Astrocyte of the cerebellum (primary cell): ENCODE measurements at regions not wholly inside any gene's neighbourhood (a gene's known extent, or its start where the extent isn't known, plus 50 kb on each side); places are given as distances from the start of the nearest gene placed in this dataset.

Experiments
- DNase-seq: peaks from one replicate; pipeline ENCODE4 v3.0.0-alpha.2; 2011; ENCODE audit warnings: low read depth
- H3K4me3 ChIP-seq: 2 replicates; pipeline ENCODE4 v1.5.1; 2011; ENCODE audit warnings: mild to moderate bottlenecking, low read depth, low read length, moderate library complexity
- in situ Hi-C: cut with HindIII; loops from 2 replicates; pipeline ENCODE4 v1.10.0; 2017; ENCODE audit warnings: low sequenced_read_pairs
- TF ChIP-seq, protein P1 (sequence below): IDR thresholded peaks from 2 replicates; pipeline ENCODE4 v1.5.1; 2012; ENCODE audit warnings: low read length, low read depth, moderate library complexity, mild to moderate bottlenecking; ENCODE audit errors: missing control alignments

DNA sequence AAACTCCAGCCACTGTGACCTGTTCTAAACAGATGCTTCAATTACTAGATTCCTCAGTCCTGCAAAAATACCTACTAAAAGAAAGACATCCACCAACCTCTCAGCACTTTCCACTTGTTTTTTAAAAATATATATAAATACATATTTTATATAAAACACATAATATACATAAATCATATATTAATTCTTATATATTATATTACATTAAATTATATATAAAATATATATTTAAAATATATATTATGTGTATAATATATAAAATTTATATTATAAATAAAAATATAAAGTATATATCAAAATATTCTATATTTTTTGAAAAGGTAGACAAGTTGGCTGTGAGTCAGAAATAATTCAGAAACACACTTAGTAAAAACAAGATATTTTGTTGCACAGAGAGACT, 2371.8 kb upstream of the ACO1 start:
- H3K4me3 ChIP-seq, result no peak overlapping the region
- TF ChIP-seq, protein P1, sequence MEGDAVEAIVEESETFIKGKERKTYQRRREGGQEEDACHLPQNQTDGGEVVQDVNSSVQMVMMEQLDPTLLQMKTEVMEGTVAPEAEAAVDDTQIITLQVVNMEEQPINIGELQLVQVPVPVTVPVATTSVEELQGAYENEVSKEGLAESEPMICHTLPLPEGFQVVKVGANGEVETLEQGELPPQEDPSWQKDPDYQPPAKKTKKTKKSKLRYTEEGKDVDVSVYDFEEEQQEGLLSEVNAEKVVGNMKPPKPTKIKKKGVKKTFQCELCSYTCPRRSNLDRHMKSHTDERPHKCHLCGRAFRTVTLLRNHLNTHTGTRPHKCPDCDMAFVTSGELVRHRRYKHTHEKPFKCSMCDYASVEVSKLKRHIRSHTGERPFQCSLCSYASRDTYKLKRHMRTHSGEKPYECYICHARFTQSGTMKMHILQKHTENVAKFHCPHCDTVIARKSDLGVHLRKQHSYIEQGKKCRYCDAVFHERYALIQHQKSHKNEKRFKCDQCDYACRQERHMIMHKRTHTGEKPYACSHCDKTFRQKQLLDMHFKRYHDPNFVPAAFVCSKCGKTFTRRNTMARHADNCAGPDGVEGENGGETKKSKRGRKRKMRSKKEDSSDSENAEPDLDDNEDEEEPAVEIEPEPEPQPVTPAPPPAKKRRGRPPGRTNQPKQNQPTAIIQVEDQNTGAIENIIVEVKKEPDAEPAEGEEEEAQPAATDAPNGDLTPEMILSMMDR, result no peak
- in situ Hi-C loops, result no loop called here
- DNase-seq, result no peak

DNA sequence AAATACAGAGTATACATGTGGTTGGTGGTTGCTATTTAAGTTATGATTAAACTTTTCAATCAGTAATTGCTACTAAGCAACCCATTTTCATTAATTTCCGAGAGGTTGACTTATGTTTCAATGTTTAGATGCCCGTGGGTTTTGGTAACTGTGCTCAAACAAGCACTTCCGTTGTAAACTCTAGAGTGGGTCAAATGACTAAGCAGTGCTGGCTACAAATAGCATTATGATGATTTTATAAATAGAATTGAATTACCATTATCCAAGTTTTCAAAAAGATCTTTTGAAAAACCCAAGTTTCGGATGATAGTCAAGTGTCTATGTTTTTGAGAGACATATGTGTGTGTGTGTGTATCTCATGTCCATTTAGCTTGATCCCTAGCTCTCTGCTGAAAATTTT, 2369.4 kb upstream of the ACO1 start:
- TF ChIP-seq, protein P1, result no peak
- DNase-seq, result no peak
- no peak overlapping the region for H3K4me3 ChIP-seq
- in situ Hi-C loops, result no loop called here

DNA sequence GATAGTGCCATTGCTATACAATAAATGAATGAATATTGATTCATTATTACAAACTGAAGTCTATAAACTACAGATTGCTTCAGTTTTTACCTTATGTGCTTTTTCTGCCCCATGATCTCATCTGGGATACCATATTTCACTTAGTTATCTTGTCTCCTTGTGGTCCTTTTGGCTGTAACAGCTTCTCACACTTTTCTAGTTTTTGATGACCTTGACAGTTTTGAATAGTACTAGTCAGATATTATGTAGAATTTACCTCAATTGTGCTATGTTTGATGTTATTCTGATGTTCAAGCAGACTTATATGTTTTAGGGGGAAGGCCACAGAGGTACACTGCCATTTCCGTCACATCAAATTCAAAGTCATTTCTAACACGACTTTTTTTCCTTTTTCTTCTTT, 2364.3 kb upstream of the ACO1 start:
- no peak overlapping the region for H3K4me3 ChIP-seq
- TF ChIP-seq, protein P1, result no peak
- DNase-seq, result no peak
- in situ Hi-C loops, result no loop called here

- H3K4me3 ChIP-seq, result no peak overlapping the region
- TF ChIP-seq, protein P1, result no peak
- no peak for DNase-seq
- in situ Hi-C loops, result no loop called here
Observed at GRCh38 chr9:30035761-30036160, 2348.7 kb upstream of the ACO1 start.

DNA sequence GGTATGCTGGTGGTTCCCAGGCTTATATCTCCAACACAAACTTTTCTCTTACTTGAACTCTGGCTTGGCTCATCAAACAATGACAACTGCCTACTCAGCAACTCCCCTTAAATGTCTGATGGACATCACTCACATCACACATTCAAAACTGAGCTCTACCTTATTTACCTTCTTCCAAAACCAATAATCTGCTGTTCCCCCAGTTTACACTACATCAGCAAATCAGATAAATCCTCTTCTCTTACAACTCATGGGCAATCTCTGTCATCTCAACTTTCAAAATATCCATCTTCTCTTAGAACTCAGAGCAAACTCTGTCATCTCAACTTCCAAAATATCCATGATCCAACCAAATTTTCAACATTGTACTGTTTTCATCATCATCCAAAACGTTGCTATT, 2347.9 kb upstream of the ACO1 start:
- in situ Hi-C loops, result no loop called here
- H3K4me3 ChIP-seq, result no peak overlapping the region
- DNase-seq, result no peak
- TF ChIP-seq, protein P1, result no peak

- no peak for DNase-seq
- H3K4me3 ChIP-seq, result no peak overlapping the region
- TF ChIP-seq, protein P1, result no peak
- in situ Hi-C loops, result no loop called here
Observed at GRCh38 chr9:30039712-30040111, 2344.7 kb upstream of the ACO1 start.

- in situ Hi-C loops, result no loop called here
- DNase-seq, result no peak
- H3K4me3 ChIP-seq, result no peak overlapping the region
- TF ChIP-seq, protein P1, result no peak
Observed at GRCh38 chr9:30048396-30048795, 2336.0 kb upstream of the ACO1 start.
